SIG-M5 treated with dmso at 0.1 percent for 504 hours (cell line): ENCODE measurements at regions not wholly inside any gene's neighbourhood (a gene's known extent, or its start where the extent isn't known, plus 50 kb on each side); places are given as distances from the start of the nearest gene placed in this dataset.
"Not testable (repeated sequence)": the region's sequence is repeated elsewhere in the genome, so short reads cannot be mapped to it uniquely, and the experiment has no call there.

Experiments
- DNase-seq: peaks from one replicate; lab custom pipeline; 2025; ENCODE audit not compliant: unreplicated experiment; lab: John Stamatoyannopoulos, UW

- no peak for DNase-seq
Observed at GRCh38 chr2:195538937-195539336, 118.1 kb upstream of the SLC39A10 start.

- no peak for DNase-seq
Observed at GRCh38 chr2:195537811-195538210, 119.2 kb upstream of the SLC39A10 start.

GRCh38 chr2:195536906-195537305, 120.1 kb upstream of the SLC39A10 start:
- DNase-seq = no peak

- peak; percentile 96 for DNase-seq
Observed at GRCh38 chr2:195535911-195536522, 121.0 kb upstream of the SLC39A10 start.

GRCh38 chr2:195534971-195535370, 122.1 kb upstream of the SLC39A10 start:
- no peak for DNase-seq

GRCh38 chr2:195533771-195534642, 123.0 kb upstream of the SLC39A10 start:
- peak; percentile 56 for DNase-seq

GRCh38 chr2:195532628-195533271, 124.3 kb upstream of the SLC39A10 start:
- DNase-seq = peak; percentile 52

GRCh38 chr2:195532255-195532627, 124.8 kb upstream of the SLC39A10 start:
- no peak for DNase-seq

GRCh38 chr2:195531754-195532153, 125.3 kb upstream of the SLC39A10 start:
- DNase-seq = no peak

- DNase-seq = not testable (repeated sequence)
Observed at GRCh38 chr2:195523242-195523641, 133.8 kb upstream of the SLC39A10 start.

- DNase-seq = no peak
Observed at GRCh38 chr2:195521589-195521988, 135.4 kb upstream of the SLC39A10 start.

GRCh38 chr2:195520671-195521155, 136.3 kb upstream of the SLC39A10 start:
- DNase-seq = peak; percentile 73

GRCh38 chr2:195515551-195515950, 141.5 kb upstream of the SLC39A10 start:
- DNase-seq = no peak

- DNase-seq = peak; percentile 7
Observed at GRCh38 chr2:195514365-195514764, 142.7 kb upstream of the SLC39A10 start.

- DNase-seq = peak; percentile 89
Observed at GRCh38 chr2:195513119-195513518, 143.9 kb upstream of the SLC39A10 start.

- peak; percentile 27 for DNase-seq
Observed at GRCh38 chr2:195509551-195509950, 147.5 kb upstream of the SLC39A10 start.

GRCh38 chr2:195508139-195508455, 148.9 kb upstream of the SLC39A10 start:
- DNase-seq = no peak

GRCh38 chr2:195507447-195508138, 149.4 kb upstream of the SLC39A10 start:
- no peak for DNase-seq

- no peak for DNase-seq
Observed at GRCh38 chr2:195505701-195506100, 151.3 kb upstream of the SLC39A10 start.

GRCh38 chr2:195503208-195503607, 153.8 kb upstream of the SLC39A10 start:
- no peak for DNase-seq

- no peak for DNase-seq
Observed at GRCh38 chr2:195501746-195502145, 155.3 kb upstream of the SLC39A10 start.
